ENCODE measurements at regions not wholly inside any gene's neighbourhood (a gene's known extent, or its start where the extent isn't known, plus 50 kb on each side); places are given as distances from the start of the nearest gene placed in this dataset.

DNA sequence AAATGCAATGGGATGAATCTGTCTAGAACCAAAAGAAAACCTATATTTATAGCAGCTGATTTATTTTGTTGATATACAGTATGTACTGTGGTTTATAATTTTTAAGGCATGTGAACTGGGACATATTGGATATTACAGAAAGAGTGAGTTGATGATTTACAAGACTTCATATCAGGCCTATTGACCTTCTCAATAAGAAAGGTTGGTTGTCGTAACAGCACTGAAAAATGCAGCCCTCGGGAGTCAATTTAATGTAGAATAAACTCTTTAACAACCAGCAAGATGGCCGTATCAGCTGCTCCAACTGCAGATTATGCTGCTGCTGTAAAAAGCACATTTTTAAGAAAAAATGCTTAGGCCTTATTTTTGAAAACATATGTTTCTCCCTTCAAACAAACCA is 407.3 kb downstream of the GXYLT1 start:
- no peak for DNase-seq

DNA sequence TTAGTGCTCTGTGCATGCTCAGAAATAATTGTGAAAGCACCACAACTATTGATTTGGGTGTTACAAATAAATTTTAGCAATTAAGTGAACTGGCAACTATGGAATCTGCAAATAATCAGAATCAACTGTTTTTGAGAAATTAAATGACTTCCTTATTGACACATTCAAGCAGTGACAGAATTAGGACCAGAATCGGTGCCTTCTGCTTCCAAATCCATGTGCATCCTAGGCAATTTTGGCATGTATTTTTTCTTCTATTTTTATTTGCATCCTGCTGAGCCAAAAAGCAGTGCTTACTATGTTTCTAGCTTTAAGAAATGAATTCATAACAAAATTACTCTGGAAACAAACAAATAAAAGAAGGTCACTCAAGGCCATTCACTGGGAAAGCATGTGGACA is 408.2 kb downstream of the GXYLT1 start:
- DNase-seq = no peak

DNA sequence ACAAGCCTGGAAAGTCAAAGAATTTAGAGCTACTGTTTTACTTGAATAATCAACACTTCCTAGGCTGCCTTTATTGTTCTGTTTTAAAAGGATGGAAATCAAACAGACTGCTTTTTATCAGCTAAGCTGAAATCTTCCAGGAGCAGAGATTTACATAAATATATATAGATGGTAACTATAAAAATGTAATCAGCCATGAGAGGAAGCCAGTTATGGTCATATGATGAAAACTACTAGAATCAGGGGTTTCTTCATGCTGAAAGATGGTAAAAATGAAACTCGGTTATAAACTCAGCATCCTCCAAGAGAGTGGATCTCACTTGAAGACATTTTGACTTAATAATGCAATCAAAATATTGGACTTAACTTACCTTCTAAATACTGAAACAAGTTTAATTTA is 413.0 kb downstream of the GXYLT1 start:
- DNase-seq = no peak

DNA sequence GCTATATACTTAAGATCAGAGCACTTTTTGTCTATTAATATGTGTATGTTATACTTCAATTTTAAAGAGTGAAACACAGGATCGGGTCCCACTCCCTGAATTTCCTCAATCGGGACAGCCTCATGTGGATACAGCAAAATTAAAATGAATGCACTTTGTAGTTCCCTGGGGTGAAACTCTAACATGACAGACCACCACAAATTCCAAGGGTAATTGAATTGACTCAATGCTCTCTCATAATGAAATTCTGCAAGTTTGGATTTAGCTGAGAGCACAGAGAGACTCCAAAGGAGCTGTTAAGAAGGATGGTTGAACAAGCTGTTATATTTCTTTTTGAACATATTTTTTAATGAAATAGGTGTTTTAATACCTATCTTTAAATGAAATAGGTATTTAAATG is 413.6 kb downstream of the GXYLT1 start:
- DNase-seq = peak; percentile 9

DNA sequence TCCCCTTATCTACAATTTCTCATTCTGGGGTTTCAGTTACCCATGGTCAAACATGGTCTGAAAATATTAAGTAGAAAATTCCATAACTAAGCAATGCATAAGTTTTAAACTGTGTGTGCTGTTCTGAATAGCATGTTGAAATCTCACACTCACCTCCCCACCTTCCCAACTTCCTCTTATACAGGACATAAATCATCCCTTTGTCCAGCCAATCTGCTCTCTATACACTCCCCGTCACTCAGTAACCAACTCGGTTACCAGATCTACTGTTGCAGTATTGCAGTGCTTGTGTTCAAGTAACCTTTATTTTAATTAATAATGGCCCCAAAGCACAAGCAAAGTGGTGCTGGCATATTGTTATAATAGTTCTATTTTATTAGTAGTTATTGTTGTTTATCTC is 420.5 kb downstream of the GXYLT1 start:
- no peak for DNase-seq

DNA sequence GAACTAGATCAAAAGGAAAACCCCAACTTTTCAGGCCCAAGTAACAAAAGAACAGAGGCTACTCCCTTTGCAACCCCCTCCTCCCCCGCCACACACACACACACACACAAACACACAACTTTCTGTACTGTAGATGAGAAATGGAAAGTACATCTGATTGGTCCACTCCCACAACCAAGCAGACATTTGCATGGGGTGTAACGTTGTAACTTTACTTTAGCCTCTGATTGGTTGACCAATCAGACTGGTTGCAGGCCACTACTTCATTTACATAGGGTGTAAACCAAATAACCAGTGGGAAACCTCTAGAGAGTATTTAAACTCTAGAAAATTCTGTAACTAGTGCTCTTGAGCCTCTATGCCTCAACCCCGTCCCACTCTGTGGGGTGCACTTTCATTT is 425.5 kb downstream of the GXYLT1 start:
- DNase-seq = no peak

DNA sequence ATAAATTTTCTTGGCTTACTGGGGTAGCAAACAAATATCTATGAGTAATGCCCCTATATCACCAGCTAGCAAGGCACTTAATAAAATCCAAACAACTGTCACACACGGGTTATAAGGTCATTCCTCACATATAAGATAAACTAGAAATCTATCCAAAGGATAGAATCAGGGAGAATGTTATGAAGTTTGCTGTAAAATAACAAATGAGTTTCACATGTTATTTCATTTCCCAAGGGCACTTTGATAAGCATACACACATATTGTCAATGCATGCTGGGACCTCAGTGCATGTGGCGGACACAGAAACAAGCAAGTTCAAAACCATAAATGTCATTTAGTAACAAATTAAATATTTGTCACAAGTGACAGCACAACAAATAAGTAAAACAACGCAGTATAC is 429.4 kb downstream of the GXYLT1 start:
- DNase-seq = no peak

DNA sequence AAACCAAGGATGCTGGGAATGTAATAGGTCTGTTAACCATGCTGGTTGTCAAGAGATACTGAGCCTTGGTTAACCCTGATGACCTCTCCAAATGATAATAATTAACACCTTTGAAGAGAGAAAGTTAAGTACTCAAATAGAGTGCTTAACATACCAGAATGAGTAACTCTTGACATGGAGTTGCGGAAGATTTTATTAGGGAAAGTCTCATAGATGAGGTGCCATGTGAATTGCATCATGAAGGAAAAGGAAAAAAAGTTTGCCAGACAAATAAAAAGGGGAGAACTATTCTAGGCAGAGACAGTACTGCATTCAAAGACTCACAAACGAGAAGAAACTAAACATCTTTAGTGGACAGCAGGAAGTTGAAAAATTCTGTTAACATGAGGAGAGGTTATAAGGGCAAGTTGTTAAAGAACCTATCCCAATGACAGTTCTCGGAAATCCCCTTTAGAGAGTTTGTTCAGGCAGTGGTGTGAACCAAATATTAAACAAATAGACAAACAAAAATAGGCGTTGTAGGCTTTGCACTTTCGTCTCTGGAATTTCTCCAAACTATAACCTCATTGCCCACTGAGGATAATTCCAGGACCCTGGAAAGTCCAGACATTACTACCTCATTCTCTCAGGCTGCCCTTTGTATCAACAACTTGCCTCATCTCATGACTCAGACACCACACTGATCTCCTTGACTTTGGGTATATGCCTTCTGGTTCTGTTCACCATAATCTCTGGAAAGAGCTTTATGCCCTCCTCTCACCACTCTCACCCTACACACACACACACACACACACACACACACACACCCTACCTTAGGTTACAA is 435.0 kb downstream of the GXYLT1 start:
- DNase-seq = no peak

DNA sequence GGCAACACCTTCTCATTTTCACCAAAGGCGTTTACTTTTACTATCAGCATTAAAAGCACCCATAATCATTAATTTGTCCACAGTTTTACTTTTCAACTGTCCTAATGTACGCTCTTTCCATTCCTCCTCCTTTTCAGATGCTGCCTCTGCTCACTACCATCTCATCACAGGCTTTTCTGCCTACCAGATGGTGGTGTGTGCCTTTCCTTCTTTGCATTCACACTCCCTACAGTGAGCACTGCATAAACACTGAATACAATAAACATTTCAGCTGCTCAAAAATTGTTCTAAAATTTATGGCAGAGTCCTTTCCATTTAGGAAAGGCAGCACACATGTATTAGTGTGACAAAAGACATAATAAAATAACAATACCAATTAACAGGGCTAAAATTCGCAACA is 435.7 kb downstream of the GXYLT1 start:
- no peak for DNase-seq

DNA sequence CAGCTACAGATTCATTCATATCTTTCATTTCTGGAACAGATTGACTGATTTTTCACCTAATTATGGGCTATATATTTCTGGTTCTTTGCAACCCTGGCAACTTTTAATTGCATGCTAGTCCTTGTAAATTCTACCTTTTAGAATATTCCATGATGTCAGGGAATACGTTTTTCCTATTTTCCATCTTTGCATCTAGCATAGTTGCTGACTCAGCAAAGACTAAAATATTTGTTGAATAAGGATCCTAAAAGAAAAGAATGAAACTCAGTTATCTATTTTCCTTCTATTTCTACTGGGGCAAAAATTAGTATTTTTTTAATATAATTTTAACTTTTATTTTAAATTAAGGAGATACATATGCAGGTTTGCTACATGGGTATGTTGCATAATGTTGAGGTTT is 438.3 kb downstream of the GXYLT1 start:
- no peak for DNase-seq

DNA sequence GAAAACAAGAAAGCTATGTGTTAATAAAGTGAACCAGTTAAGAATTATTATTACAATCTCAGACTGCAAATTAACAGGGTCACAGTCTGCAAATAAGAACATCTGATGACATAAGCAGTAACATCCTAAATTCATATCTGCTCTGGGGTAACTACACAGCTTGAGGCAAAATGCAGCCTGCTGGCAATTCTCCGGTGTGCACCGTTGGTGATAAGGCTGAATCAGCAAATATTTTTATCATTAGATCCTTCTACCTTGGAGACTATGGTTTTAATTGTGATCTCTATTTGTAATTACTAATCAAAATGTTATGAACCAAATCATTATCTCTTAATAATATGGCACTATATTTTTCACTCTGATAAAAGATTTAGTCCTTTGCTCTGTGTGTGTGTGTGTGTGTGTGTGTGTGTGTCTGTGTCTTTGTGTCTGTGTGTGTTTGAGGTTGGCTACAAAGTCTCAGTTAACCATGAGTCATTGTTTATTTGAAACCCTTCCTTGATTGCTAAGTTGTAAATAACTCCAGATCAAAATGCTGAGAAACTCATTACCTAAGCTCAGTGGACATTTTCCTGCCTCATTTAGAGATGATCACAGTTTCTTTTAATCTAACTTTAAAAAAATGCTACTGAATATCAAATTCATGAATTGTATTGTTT is 442.6 kb downstream of the GXYLT1 start:
- DNase-seq = no peak

DNA sequence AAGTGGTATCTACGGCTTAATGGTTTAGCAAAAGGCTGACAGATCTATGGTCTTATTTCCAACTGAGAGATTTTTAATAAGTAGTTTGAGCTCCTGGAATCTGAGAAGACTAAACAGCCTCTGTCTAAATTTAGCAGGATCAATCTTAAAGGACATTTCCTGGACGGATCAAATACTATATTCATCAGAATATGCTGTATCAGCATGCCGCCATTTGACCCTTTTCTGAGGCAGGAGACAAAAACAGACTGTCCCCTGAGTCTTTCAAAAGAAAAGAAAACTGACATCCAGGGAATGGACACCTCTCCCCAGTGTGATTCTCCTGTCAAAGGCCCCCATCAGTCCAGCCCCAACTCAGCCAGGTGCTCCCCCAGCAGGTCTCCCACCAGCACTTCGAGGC is 443.7 kb downstream of the GXYLT1 start:
- no peak for DNase-seq

DNA sequence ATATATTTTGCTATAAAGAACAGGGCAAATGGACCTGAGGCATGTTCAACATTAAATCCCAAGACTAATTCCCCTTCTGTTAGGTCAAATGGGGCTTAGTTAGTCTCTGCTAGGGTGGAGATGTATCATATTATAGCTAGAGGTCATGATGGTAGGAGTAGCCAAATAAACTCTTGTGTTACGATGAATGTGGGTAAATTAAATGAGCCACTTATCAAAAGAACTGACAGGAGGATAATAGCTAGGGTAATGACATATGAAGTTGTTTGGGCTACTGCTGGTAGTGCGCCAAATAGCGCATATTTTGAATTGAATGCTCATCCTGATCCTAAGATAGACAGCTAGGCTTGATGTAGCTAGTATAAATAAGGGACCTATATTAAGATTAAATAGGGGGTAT is 445.0 kb downstream of the GXYLT1 start:
- DNase-seq = no peak

DNA sequence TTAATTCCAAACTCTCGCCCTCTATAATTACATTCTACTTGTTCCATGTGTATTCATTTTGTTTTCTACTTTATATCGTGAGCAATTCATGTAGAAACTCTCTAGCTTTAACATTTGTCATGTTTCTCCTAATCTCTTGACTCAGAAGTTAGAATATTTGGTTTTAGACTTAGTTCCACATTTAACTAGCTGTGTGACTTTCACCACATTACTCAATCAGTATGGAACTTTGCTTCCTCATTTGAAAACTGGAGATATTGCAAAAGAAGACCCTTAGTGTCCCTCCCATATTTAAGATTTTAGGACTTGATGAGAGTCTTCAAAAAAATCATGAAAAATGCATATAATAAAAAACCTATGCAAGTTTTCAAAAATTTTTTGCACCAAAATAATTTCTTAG is 447.5 kb downstream of the GXYLT1 start:
- DNase-seq = no peak

DNA sequence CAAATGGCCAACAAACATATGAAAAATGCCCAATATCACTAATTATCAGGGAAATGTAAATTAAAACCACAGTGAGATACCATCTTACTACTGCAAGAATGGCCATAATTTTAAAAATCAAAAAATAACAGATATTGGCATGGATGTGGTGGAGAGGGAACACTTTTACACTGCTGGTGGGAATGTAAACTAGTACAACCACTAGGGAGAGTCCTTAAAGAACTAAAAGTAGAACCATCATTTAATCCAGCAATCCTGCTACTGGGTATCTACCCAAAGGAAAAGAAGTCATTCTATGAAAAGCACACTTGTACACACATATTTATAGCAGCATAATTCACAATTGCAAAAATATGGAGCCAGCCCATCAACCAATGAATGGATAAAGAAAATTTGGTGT is 459.7 kb downstream of the GXYLT1 start:
- DNase-seq = no peak

DNA sequence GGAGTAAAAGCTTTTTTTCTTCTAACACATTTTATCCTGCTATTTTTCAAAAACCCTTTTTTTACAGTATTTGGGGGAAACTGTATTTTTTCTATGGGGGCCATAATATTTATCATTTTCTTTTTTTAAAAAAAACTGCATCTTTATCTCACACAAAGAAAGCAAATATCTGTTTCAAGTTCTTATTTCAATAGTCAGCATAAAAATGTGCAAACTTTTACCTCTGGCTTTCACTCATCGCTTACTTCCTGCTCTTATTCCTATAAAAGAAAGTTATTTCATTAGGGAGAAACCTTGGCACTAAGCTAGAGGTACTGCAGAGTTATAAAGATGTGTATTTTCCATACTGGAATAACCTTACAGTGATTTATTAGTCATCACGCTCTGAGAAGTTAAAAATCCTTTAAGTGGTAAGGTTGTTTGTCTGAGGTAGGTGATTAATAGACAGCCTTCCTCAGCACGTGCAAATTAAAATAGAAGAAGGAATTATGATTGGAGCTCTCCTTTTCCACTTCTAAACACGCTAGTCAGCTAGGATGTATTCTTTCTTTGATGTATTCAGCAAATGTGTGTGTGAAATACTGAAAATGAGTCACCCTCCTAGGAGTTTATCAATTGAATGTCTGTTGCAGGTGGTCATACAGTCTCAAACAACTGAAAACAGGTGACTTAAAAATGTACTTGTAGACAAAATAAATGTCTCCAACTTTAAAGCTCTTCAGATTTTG is 461.0 kb downstream of the GXYLT1 start:
- DNase-seq = no peak

DNA sequence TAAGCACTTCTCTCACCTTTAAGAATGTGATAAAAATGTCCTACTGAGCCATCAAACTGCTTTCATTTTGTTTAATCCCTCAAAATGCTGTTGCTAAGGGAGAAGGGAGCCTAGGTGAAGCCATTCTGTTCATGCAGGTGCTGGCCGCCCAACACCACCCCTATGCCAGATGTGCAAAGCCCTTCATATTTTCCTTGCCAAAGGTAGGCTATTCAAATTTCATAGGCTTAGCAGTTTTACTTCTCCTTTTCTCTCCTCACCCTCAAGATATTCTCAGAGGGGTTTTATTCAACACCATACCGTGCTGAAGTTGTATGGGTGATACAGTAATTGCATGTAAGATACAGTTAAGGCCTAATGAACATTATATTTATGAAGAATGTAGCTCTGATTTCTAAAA is 461.7 kb downstream of the GXYLT1 start:
- no peak for DNase-seq

DNA sequence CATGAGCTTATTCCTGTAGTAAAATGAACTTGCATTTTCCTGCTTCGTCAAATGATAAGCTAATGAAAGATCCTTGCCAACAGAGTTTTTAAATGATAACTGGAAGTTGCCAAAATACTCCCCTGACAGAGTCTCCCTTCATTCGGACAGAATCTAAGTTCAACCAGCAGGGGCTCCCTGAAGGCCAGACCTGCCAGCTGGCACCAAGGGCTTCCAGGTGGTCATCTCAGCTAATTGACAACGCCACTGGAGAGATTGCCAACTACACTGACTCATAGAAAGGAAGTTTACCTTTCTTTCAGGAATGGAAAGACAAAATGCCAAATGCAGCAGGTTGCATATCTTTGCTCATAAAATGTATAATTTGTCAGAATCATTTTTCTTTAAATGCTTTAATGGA is 462.8 kb downstream of the GXYLT1 start:
- no peak for DNase-seq

DNA sequence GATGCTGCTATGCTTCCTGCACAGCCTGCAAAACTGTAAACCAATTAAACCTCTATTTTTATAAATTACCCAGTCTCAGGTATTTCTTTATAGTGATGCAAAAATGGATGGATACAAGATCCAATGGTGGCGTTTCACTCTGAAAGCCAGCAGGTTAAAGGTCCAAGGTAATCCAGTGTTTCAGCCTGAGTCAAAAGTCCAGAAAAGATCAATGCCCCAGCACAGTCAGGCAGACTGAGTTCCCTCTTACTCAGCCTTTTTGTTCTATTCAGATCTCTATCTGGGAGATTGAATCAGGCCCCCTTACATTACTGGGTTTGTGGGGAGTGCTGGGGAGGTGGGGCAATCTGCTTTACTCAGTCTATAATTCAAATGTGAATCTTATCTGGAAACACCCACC is 464.5 kb downstream of the GXYLT1 start:
- DNase-seq = no peak

DNA sequence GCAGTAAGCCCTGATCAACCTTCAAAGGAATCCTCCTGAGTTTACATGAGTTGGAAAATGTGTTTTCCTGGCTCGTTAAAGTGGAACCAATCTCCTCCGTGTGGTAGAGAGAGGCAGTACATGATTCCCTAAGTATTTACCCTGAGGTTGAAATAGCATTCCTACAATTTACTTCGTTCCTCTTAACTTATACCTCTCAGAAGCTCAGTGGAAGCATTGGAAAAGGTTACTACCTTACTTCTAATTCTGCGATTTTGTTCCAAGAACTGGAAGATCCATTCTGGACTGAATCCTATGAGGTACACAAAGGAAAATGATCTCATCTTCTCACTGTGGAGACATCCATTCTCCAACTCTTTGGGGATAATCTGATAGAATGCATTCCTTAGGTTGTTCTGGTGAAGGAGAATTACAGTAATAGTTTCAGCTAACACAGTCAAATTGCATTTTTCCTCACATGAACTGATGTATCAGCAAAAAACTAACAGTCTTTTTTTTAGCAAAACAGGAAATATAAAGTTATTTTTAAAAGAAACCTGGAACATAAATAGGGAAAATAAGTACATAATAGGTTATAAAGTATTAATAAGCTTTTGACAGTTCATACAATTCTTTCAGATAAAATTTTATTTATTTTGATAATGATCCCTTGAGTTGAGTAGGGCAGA is 475.6 kb downstream of the PDZRN4 start:
- DNase-seq = peak; percentile 19

DNA sequence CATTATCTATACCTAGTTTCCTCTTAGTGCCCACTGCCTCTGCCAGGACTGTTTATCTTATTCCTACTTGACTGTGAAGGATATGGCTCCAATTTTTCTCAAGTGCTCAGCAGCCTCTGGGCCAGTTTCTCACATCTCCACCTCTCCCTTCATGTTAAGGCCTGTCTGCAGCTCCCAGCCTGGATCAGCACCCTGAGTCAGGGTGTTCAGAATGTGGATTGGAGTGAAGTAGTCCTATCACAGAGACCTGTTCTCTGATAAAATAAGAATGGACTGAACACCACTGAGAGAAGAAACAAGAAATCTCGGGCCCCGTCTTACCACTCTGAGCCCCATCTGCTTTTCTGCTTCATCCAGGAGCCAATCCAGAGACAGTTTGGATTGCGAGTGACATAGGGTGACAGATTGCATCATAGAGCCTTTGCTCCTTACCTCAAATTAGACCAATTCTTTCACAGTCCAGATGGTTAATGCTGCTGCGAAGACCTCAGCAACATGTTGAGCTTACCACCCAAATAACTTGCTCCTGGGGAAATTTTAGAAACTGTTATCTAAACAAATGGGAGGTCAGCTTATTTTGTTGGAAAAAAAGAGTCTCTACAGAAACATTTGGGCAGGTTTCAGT is 473.1 kb downstream of the PDZRN4 start:
- DNase-seq = no peak

DNA sequence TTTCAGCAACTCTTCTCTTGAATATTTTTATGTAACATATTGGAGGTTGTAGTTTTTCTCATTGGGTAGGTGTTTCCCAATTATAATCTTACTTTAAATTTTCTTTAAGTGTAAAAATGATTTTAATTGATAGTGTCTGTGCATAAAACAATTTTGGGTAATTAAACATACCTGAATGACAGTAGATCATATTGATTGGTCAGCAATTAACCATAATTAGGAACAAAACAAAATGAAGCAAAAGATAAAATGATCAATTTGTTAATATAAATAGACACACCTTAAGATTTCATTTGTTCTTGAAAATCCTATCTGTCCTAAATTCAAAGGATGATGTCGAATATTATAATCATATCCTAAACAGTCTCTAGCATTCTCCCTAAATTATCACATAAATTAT is 468.3 kb downstream of the PDZRN4 start:
- no peak for DNase-seq

Data from retina (tissue), 1 donor.